Activated T-helper 1 cell treated with anti-CD3 and anti-CD28 coated beads, Interleukin-2, amount 50 U/mL, for 16 hours (primary cell): ENCODE measurements at regions not wholly inside any gene's neighbourhood (a gene's known extent, or its start where the extent isn't known, plus 50 kb on each side); places are given as distances from the start of the nearest gene placed in this dataset.

Experiments
- DNase-seq, 2 donors: peaks; one replicate each; pipeline ENCODE4 v3.0.0-alpha.2; 2020; ENCODE audit warnings: low read depth in 1 of 2, low spot score in 1 of 2

- no peak for DNase-seq
These were observed 226.6 kb upstream of the RPL38 start for GRCh38 chr17:73976676-73977521.

GRCh38 chr17:73980517-73980916 is 223.0 kb upstream of the RPL38 start:
- DNase-seq: no peak

GRCh38 chr17:73982871-73983270 is 220.6 kb upstream of the RPL38 start:
- no peak for DNase-seq

- DNase-seq: no peak
These were observed 219.7 kb upstream of the RPL38 start for GRCh38 chr17:73983621-73984400.

DNA sequence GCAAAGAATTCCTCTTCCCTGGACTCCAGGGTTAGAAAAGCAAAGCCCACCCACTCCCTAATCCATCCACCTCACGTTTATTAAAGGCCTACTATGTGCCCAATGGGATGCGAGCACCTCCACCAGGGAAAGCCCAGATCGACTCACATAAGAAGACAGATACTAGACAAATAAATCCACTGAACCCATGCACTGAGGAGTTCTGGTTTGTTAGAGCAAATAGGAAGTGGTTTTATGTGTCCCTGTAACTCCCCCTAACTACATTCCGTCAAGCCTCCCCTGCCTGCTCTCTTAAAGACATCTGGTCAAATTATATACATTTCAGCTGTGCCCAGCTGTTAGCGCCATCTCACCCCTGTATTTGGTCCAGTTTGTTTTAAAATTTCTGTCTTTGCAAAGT is 218.5 kb upstream of the RPL38 start:
- DNase-seq: no peak

- no peak for DNase-seq
These were observed 217.9 kb upstream of the RPL38 start for GRCh38 chr17:73985466-73986015.

DNA sequence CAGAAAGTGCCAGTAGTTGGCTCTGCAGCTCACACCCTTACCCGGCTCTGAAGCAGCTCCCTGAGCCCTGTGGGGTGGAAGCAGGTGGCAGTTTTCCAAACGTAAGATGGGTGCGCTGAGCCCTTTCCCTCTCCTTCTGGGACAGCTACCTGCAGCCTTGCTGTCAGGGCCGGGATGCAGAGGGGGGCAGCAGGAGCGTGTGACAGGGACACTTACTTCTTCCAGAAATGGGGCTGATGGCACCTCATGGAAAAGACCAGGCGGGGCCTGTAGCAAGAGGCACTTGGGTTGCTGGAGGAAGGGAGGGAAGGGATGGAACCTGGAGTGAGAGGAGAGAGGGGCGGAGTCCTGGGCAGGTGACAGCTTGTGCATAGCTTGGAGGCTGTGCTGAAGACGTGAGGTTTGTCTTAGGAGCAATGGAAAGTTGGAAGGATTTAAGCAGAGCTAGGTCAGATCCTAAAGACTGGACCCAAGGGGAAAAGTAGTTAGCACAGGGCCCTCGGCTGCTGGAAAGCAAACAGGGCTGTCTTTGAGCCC is 216.8 kb upstream of the RPL38 start:
- DNase-seq: no peak

- DNase-seq: no peak
These were observed 216.1 kb upstream of the RPL38 start for GRCh38 chr17:73987395-73987794.

DNA sequence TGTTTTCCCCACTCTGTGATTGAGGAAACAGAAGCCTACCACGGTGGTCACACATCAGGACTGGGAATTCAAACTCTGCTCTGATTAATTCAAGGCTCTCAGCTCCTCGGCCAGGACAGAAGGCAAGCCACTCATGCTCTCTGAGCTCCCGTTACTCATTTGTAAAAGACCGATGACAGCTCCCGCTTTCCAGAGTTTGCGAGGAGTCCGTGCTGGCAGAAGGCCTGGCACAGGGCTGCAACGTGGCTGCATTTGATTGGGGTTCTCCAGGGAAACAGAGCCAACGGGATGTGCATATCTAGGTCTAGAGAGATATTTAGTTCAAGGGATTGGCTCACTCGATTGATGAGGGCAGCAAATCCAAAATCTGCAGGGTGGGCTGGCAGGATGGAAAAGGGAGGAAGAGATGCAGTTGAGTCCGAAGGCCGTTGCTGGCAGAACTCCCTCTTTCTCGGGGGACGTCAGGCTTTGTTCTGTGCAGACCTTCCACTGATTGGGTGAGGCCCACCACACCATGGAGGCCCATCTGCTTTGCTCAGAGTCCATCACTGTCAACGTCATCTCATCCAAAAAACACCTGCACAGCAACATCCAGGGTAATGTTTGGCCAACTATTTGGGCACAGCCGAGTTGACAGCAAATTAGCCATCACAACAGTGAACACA is 215.5 kb upstream of the RPL38 start:
- DNase-seq: no peak

DNA sequence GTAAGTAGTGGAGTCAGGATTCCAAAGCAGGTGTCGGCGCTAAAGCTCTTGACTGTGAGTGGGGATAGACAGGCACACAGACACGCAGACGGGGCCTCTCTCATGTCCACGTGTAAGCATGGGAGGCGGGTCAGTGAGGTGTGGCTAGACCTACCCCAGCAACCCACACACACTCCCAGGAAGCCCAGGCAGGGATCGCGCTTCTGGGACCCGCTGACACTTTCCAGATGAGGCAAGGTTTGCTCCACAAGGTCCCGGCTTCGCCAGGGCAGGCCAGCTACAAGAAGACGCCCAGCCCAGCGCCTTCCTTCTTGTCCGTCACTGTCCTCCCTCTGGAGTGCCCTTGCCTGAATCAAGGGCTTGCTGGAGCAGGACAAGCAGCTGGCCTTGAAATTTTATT is 213.8 kb upstream of the RPL38 start:
- DNase-seq: no peak

DNA sequence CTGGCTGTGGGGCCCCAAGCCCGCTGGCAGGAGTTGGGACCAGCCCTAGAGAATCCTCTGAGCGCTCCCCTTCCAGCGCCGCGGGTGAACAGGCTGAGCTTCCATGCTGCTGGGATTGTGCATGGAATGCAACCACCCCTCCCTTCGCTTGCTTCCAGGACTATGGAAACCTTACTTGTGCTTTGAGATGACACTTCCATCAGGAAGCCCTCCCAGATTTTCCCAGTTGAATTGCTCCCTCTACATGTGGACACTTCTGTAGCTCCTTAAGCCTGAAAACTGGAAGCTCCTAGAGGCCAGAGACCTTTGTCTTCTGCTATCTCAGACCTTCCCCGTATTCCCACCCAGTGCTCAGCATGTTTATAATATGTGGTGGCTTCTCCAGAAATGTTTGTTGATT is 213.2 kb upstream of the RPL38 start:
- no peak for DNase-seq

DNA sequence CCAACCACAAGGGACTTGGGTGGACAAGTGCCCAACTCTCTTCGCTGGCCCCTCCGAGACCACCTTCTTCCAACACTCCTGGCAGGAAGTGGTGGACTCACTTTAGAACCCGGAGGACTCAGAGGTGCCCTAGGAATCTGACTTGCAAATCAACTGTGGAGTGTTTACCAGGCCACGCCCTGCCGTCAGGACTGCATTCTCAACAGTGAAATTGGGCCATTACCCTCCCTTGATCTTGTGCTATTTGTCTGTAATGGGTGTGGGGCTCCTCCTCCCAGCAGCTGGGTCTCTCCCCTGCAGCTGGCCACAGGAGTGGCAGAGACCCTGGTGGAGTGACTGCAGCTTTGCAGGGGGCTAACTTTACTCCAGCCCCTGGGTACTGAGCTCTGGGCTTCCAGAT is 212.2 kb upstream of the RPL38 start:
- no peak for DNase-seq

- DNase-seq: no peak
These were observed 208.5 kb upstream of the RPL38 start for GRCh38 chr17:73994946-73995345.

GRCh38 chr17:73997059-73997458 is 206.4 kb upstream of the RPL38 start:
- no peak for DNase-seq

GRCh38 chr17:73998249-73998648 is 205.2 kb upstream of the RPL38 start:
- no peak for DNase-seq

DNA sequence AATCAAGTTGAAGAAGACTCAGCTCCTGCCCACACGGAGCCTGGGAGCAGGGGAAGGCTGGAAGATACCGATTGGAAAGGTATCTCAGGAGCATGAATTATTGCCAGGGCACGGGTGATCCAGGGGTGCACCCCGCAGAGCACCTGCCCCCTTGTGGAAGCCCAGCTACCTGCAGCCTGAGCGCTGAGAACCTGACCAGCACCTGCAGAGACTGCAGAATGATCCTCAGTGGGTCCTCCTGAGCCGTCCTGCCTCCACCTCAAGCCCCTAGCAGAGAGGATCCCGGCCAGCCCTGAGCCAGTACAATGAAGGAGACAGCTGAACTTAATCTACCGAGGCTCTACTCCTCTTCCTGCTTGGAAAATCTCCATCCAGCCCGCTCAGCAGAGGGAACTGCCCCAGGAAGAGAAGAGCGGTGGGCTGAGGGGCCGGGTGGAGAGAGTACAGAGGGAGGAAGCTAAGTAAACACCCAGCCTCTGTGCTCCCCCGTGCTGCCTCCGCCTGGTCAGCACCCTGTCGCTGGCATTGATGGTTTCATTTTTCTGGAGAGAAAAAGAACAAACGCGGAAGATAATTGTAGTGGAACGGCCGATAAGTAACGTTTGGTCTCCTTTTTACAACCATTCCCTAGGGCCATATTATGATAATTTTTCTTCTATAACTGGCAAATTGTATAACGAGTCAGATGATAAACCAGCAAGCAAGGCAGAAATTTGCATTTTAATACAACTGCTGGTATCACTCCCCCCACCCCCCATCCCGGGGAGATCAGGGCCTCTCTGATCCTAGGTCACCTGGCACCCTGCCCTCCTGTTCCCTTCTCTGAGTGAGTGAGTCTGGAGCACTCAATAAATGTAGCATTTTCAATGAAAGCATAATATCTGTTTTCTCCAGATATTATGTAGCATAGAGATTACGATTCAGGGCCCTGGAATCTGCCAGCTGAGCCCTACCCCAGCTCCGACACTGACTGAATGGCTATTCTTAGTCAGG is 204.5 kb upstream of the RPL38 start:
- DNase-seq: peak; percentile 30 to 44

DNA sequence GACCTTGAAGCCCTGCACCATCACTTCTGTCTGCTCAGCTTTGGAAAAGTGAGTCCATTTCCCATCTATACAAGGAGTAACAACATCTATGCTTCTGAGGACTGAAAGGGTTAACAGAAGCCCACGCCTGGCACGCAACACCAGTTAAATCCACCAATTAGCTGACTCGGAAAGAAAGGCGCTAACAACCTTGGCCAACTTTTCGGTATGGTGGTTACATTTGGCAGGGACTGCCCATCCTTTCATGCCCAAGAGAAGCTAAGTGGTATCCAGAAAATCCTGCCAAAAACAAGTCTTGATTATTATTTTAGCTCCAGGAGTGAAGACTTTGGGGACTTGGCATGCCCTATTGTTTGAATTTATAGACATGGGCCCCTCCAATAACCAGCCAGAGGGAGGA is 202.3 kb upstream of the RPL38 start:
- no peak for DNase-seq

DNA sequence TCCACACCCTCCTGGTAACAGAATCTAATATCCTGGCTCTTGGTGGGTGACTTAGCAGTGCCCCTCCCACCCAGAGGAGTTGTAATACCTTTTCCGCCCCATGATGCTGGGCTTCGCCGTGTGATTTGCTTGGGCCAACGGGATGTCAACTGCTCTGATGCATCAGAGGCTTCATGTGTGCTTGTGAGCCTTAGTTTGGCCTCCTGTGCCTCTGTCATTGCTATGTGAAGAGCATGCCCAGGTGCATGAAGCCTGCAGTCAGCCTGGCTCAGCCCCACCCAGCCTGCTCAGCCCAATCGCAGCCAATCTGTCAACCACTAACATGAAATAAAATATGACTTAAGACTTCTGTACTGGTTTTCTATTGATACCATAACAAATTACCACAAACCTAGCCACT is 201.2 kb upstream of the RPL38 start:
- no peak for DNase-seq

- no peak for DNase-seq
These were observed 199.4 kb upstream of the RPL38 start for GRCh38 chr17:74004056-74004455.

- no peak for DNase-seq
These were observed 197.7 kb upstream of the RPL38 start for GRCh38 chr17:74005790-74006189.
